SJCRH30 (cell line): ENCODE measurements at regions not wholly inside any gene's neighbourhood (a gene's known extent, or its start where the extent isn't known, plus 50 kb on each side); places are given as distances from the start of the nearest gene placed in this dataset.
"Not testable (repeated sequence)": the region's sequence is repeated elsewhere in the genome, so short reads cannot be mapped to it uniquely, and the experiment has no call there.

Experiments
- DNase-seq, 2 experiments: peaks; one replicate each; pipeline ENCODE4 v3.0.0-alpha.2; 2015 to 2020
- H3K27ac ChIP-seq: fragments of 250-450 bp; sonication (Bioruptor Pico); 2 replicates; pipeline ENCODE4 v1.5.1; 2020; ENCODE audit warnings: mild to moderate bottlenecking, moderate library complexity
- H3K27me3 ChIP-seq: fragments of 250-450 bp; sonication (Bioruptor Pico); 2 replicates; pipeline ENCODE4 v1.5.1; 2020; ENCODE audit warnings: mild to moderate bottlenecking, moderate library complexity
- H3K36me3 ChIP-seq: fragments of 250-450 bp; sonication (Bioruptor Pico); 2 replicates; pipeline ENCODE4 v1.5.1; 2020; ENCODE audit warnings: mild to moderate bottlenecking, moderate library complexity
- H3K4me1 ChIP-seq: fragments of 250-450 bp; sonication (Bioruptor Pico); 2 replicates; pipeline ENCODE4 v1.5.1; 2020; ENCODE audit warnings: mild to moderate bottlenecking, moderate library complexity
- H3K4me3 ChIP-seq: fragments of 250-450 bp; sonication (Bioruptor Pico); 2 replicates; pipeline ENCODE4 v1.5.1; 2020; ENCODE audit warnings: mild to moderate bottlenecking, moderate library complexity
- H3K9me3 ChIP-seq: fragments of 250-450 bp; sonication (Bioruptor Pico); replicated peaks from 2 replicates; pipeline ENCODE4 v1.5.1; 2020; ENCODE audit warnings: mild to moderate bottlenecking, moderate library complexity

DNA sequence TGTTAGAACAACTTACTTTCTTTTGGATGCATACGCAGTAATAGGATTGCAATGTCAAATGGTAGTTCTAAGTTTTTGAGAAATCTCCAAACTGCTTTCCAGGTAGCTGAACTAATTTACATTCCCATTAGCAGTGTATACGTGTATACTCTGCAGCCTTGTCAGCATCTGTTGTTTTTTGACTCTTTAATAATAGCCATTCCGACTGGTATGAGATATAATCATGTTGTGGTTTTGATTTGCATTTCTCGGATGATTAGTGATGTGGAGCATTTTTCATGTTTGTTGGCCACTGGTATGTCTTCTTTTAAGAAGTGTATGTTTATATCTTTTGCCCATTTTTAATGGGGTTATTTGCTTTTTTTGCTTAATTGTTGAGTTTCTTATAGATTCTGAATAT, 76.9 kb upstream of the HNRNPA1L2 start:
- not testable (repeated sequence) for H3K9me3 ChIP-seq, H3K27ac ChIP-seq, DNase-seq, H3K36me3 ChIP-seq, H3K4me3 ChIP-seq, H3K4me1 ChIP-seq, H3K27me3 ChIP-seq

DNA sequence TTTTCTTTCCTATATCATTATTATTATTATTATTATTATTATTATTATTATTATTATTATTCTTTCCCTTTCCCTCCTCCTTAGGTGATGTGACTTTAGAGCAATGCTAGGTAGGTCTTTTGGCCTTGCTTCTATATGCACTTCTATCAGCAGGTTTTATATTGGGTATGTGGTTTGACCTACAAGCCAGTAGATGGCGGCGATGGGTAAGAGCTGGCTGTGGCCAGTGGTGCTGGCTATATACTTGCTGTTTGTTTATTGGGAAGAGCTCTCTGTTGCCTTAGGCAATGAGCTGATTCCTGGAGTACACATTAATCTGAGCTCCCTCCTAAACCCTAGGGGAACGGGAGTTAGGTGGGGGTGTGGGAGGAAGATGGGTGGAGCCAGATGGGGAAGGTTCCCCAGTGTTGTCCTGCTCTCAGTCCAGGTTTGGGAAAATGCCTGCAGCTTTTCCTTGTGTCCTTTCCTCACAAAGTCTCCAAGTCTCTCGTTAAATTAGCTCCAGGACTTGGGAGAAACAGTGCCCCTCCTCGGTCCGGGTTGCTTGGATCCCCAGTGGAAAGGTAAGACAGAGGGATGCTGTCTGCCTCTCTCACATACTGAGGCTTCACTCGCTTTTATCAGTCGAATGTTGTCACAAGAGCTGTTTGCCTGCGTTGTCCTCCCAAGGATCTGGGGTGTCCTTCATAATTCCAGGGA, 72.2 kb upstream of the HNRNPA1L2 start:
- DNase-seq = peak; percentile 53 to 68
- not testable (repeated sequence) for H3K4me3 ChIP-seq, H3K27ac ChIP-seq, H3K4me1 ChIP-seq, H3K27me3 ChIP-seq, H3K36me3 ChIP-seq, H3K9me3 ChIP-seq

- H3K4me1 ChIP-seq, H3K36me3 ChIP-seq, H3K27ac ChIP-seq, H3K27me3 ChIP-seq, H3K4me3 ChIP-seq, H3K9me3 ChIP-seq, DNase-seq: not testable (repeated sequence)
Observed at GRCh38 chr13:52571163-52571562, 71.1 kb upstream of the HNRNPA1L2 start.

DNA sequence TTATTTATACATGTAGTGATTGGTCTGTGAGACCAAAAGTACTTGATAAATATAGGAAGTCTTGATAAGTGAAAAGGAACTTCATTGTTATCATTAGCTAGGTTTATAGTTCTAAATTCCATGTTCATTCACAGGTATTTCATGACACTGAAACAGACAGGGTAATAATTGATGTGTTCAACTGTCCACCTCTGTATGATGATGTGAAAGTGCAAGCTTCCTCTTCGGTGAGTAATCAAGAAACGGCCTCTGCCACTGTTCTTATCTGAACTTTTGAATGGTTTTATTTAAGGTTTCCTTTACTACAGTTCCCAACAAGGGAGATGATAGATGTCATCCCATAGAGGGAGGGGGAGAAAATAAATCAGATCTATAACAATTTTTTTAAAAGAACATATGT, 59.3 kb upstream of the HNRNPA1L2 start:
- H3K9me3 ChIP-seq, H3K4me3 ChIP-seq, H3K27me3 ChIP-seq, DNase-seq, H3K36me3 ChIP-seq, H3K4me1 ChIP-seq, H3K27ac ChIP-seq: not testable (repeated sequence)
